SK-N-SH (cell line): ENCODE measurements at regions not wholly inside any gene's neighbourhood (a gene's known extent, or its start where the extent isn't known, plus 50 kb on each side); places are given as distances from the start of the nearest gene placed in this dataset.

ENCODE experiments used
- CTCF ChIA-PET: fragments of 300-600, 350-600 bp; formaldehyde crosslinking; extraction: SDS; loops from one replicate; lab custom pipeline; 2021; lab: Yijun Ruan, JAX
- POLR2A ChIA-PET: fragments of 350-600 bp; sonication (Branson Sonifier 250); formaldehyde crosslinking; extraction: SDS; loops from one replicate; lab custom pipeline; 2020; ENCODE audit warnings: antibody characterized with exemption, inconsistent platforms; lab: Yijun Ruan, JAX
- DNase-seq: peaks from one replicate; pipeline ENCODE4 v3.0.0; 2012
- H2AFZ ChIP-seq: fragments of 200-600 bp; sonication (generic); 2 replicates; pipeline ENCODE4 v1.8.1; 2016; ENCODE audit warnings: antibody characterized with exemption, mild to moderate bottlenecking, low read depth
- H3F3A ChIP-seq: fragments of 200-600 bp; sonication (generic); replicated peaks from 2 replicates; pipeline ENCODE3; 2016; ENCODE audit warnings: antibody characterized with exemption, mild to moderate bottlenecking; ENCODE audit not compliant: insufficient read depth
- H3K27ac ChIP-seq, 2 experiments: fragments of 200-500 bp in 1 of 2; fragments of 200-600 bp in 1 of 2; sonication (Bioruptor generic) in 1 of 2; sonication (generic), shearing (Covaris generic) in 1 of 2; 2 replicates each; pipeline versions ENCODE4 v1.5.1 to v1.6.1; 2014 to 2016; ENCODE audit warnings: low read depth in 2 of 2, inconsistent platforms in 1 of 2, low read length in 1 of 2, mild to moderate bottlenecking in 1 of 2, mixed read lengths in 1 of 2
- H3K27me3 ChIP-seq: fragments of 200-600 bp; sonication (generic), shearing (Covaris generic); 2 replicates; pipeline ENCODE4 v1.6.1; 2016; ENCODE audit warnings: mixed run types; ENCODE audit not compliant: insufficient read depth
- H3K36me3 ChIP-seq, 2 experiments: fragments of 200-500 bp in 1 of 2; fragments of 200-600 bp in 1 of 2; sonication (Bioruptor generic) in 1 of 2; sonication (generic) in 1 of 2; replicated peaks in 1 of 2; 2 replicates each; pipeline versions ENCODE3 to v1.5.1; 2014 to 2016; ENCODE audit warnings: low read length in 1 of 2, mild to moderate bottlenecking in 1 of 2; ENCODE audit not compliant: insufficient read depth in 2 of 2, control insufficient read depth in 1 of 2
- H3K4me1 ChIP-seq, 2 experiments: fragments of 200-500 bp in 1 of 2; fragments of 200-600 bp in 1 of 2; sonication (Bioruptor generic) in 1 of 2; sonication (generic), shearing (Covaris generic) in 1 of 2; 2 replicates each; pipeline versions ENCODE4 v1.5.1 to v1.6.1; 2014 to 2016; ENCODE audit warnings: low read depth in 1 of 2, low read length in 1 of 2, mixed run types in 1 of 2; ENCODE audit not compliant: insufficient read depth in 2 of 2, control insufficient read depth in 1 of 2
- H3K4me2 ChIP-seq: fragments of 200-600 bp; sonication (generic), shearing (Covaris generic); 2 replicates; pipeline ENCODE4 v1.6.1; 2017; ENCODE audit warnings: mixed run types
- H3K4me3 ChIP-seq, 2 experiments: fragments of 200-500 bp in 1 of 2; fragments of 200-600 bp in 1 of 2; sonication (Bioruptor generic) in 1 of 2; sonication (generic), shearing (Covaris generic) in 1 of 2; 2 replicates each; pipeline versions ENCODE4 v1.5.1 to v1.8.1; 2014 to 2016; ENCODE audit warnings: low read depth in 2 of 2, inconsistent platforms in 1 of 2, low read length in 1 of 2, mild to moderate bottlenecking in 1 of 2, mixed read lengths in 1 of 2, moderate library complexity in 1 of 2
- H3K79me2 ChIP-seq: fragments of 200-600 bp; sonication (generic); 2 replicates; pipeline ENCODE4 v1.8.1; 2017; ENCODE audit warnings: mild to moderate bottlenecking; ENCODE audit not compliant: insufficient read depth
- H3K9ac ChIP-seq: fragments of 200-600 bp; sonication (generic); 2 replicates; pipeline ENCODE4 v1.6.1; 2017; ENCODE audit warnings: mixed run types
- H3K9me2 ChIP-seq: fragments of 200-600 bp; sonication (generic); 2 replicates; pipeline ENCODE4 v1.6.1; 2017; ENCODE audit warnings: mixed run types
- H3K9me3 ChIP-seq: fragments of 200-600 bp; sonication (generic); 2 replicates; pipeline ENCODE4 v1.6.1; 2017; ENCODE audit warnings: mixed run types, mild to moderate bottlenecking, moderate library complexity
- H4K20me1 ChIP-seq: fragments of 200-600 bp; sonication (generic); 2 replicates; pipeline ENCODE4 v1.6.1; 2017; ENCODE audit warnings: mild to moderate bottlenecking, mixed run types; ENCODE audit not compliant: insufficient read depth
- CHD2 ChIP-seq: fragments of 150-350 bp; IDR thresholded peaks from 2 replicates; pipeline ENCODE4 v1.6.1; 2018; ENCODE audit warnings: low read length; ENCODE audit not compliant: partially characterized antibody
- GATA2 ChIP-seq: sonication (generic); formaldehyde crosslinking; IDR thresholded peaks from 2 replicates; pipeline ENCODE4 v1.5.0; 2020; ENCODE audit warnings: mild to moderate bottlenecking, missing genetic modification reagents
- JUND ChIP-seq: IDR thresholded peaks from 2 replicates; pipeline ENCODE4 v1.4.0; 2012
- MXI1 ChIP-seq: IDR thresholded peaks from 2 replicates; pipeline ENCODE4 v1.6.1; 2012; ENCODE audit warnings: mild to moderate bottlenecking, low read depth, low read length, improper control_type of control experiment
- NFIC ChIP-seq: IDR thresholded peaks from 2 replicates; pipeline ENCODE4 v1.4.0; 2012; ENCODE audit warnings: borderline replicate concordance
- NRF1 ChIP-seq: IDR thresholded peaks from 2 replicates; pipeline ENCODE4 v1.6.1; 2012; ENCODE audit warnings: low read depth, mild to moderate bottlenecking, low read length
- RAD21 ChIP-seq: IDR thresholded peaks from 2 replicates; pipeline ENCODE4 v1.6.1; 2012; ENCODE audit warnings: mild to moderate bottlenecking, low read length
- RCOR1 ChIP-seq: fragments of 150-350 bp; IDR thresholded peaks from 2 replicates; pipeline ENCODE4 v1.6.1; 2017; ENCODE audit warnings: antibody characterized with exemption, low read length
- SIN3A ChIP-seq: IDR thresholded peaks from 2 replicates; pipeline ENCODE4 v1.6.1; 2012; ENCODE audit warnings: low read depth, mild to moderate bottlenecking, low read length, moderate library complexity, borderline replicate concordance
- USF1 ChIP-seq: IDR thresholded peaks from 2 replicates; pipeline ENCODE4 v1.4.0; 2012; ENCODE audit warnings: low read depth, borderline replicate concordance
- YY1 ChIP-seq: IDR thresholded peaks from 2 replicates; pipeline ENCODE4 v1.4.0; 2012; ENCODE audit warnings: low read depth, mild to moderate bottlenecking
- WGBS: methylation state at CpG from one replicate; pipeline ENCODE4 v1.1.6; 2017; ENCODE audit warnings: low lambda C conversion rate; 5-methylcytosine and 5-hydroxymethylcytosine counted together
- TF ChIP-seq, protein P1 (sequence below): IDR thresholded peaks from 2 replicates; pipeline ENCODE4; 2012
- TF ChIP-seq, protein P2 (sequence below): IDR thresholded peaks from 2 replicates; pipeline ENCODE4 v1.6.1; 2012; ENCODE audit warnings: mild to moderate bottlenecking, low read depth, low read length, moderate library complexity
- TF ChIP-seq, protein P3 (sequence below): fragments of 150-350 bp; IDR thresholded peaks from 2 replicates; pipeline ENCODE4 v1.6.1; 2016; ENCODE audit warnings: mild to moderate bottlenecking, low read depth, low read length

- Histone ChIP-seq H3K4me2 (no peak overlapping the region), H3K79me2 (no peaks in the 10 kb centered on the region), H2AFZ (no peak overlapping the region), H3F3A (no peaks in the 10 kb centered on the region), H3K9ac (no peak overlapping the region), H3K36me3 (no peaks in the 10 kb centered on the region), H3K9me3 (no peaks in the 10 kb centered on the region), H3K27ac (no peak overlapping the region), H3K4me1 (peaks cover 0 to 6% of the 10 kb centered on the region in 2 experiments; a peak in 2 of 4 replicates), H3K4me3 (no peak overlapping the region), H4K20me1 (no peaks in the 10 kb centered on the region), H3K9me2 (no peaks in the 10 kb centered on the region), H3K27me3 (no peaks in the 10 kb centered on the region)
- TF ChIP-seq SIN3A, result no peak
- TF ChIP-seq RCOR1, result no peak
- TF ChIP-seq USF1, result no peak
- TF ChIP-seq YY1, result no peak
- no peak for TF ChIP-seq GATA2 (CRISPR knock-in tag)
- no peak for TF ChIP-seq MXI1
- TF ChIP-seq RAD21, result no peak
- TF ChIP-seq, protein P1, sequence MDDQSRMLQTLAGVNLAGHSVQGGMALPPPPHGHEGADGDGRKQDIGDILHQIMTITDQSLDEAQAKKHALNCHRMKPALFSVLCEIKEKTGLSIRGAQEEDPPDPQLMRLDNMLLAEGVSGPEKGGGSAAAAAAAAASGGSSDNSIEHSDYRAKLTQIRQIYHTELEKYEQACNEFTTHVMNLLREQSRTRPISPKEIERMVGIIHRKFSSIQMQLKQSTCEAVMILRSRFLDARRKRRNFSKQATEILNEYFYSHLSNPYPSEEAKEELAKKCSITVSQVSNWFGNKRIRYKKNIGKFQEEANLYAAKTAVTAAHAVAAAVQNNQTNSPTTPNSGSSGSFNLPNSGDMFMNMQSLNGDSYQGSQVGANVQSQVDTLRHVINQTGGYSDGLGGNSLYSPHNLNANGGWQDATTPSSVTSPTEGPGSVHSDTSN, result no peak
- TF ChIP-seq, protein P2, sequence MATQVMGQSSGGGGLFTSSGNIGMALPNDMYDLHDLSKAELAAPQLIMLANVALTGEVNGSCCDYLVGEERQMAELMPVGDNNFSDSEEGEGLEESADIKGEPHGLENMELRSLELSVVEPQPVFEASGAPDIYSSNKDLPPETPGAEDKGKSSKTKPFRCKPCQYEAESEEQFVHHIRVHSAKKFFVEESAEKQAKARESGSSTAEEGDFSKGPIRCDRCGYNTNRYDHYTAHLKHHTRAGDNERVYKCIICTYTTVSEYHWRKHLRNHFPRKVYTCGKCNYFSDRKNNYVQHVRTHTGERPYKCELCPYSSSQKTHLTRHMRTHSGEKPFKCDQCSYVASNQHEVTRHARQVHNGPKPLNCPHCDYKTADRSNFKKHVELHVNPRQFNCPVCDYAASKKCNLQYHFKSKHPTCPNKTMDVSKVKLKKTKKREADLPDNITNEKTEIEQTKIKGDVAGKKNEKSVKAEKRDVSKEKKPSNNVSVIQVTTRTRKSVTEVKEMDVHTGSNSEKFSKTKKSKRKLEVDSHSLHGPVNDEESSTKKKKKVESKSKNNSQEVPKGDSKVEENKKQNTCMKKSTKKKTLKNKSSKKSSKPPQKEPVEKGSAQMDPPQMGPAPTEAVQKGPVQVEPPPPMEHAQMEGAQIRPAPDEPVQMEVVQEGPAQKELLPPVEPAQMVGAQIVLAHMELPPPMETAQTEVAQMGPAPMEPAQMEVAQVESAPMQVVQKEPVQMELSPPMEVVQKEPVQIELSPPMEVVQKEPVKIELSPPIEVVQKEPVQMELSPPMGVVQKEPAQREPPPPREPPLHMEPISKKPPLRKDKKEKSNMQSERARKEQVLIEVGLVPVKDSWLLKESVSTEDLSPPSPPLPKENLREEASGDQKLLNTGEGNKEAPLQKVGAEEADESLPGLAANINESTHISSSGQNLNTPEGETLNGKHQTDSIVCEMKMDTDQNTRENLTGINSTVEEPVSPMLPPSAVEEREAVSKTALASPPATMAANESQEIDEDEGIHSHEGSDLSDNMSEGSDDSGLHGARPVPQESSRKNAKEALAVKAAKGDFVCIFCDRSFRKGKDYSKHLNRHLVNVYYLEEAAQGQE, result no peak
- no peak for TF ChIP-seq JUND
- TF ChIP-seq CHD2, result no peak
- TF ChIP-seq, protein P3, sequence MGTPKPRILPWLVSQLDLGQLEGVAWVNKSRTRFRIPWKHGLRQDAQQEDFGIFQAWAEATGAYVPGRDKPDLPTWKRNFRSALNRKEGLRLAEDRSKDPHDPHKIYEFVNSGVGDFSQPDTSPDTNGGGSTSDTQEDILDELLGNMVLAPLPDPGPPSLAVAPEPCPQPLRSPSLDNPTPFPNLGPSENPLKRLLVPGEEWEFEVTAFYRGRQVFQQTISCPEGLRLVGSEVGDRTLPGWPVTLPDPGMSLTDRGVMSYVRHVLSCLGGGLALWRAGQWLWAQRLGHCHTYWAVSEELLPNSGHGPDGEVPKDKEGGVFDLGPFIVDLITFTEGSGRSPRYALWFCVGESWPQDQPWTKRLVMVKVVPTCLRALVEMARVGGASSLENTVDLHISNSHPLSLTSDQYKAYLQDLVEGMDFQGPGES, result no peak
- TF ChIP-seq NRF1, result no peak
- no peak for TF ChIP-seq NFIC
- DNase-seq, result no peak
- POLR2A ChIA-PET, result no interaction called here
- WGBS, result 89% methylated on average over 4 of the region's 4 CpGs
- CTCF ChIA-PET, result no interaction called here
These were observed 604.9 kb upstream of the NRP1 start for GRCh38 chr10:33939410-33939809.
